ENCODE measurements at regions not wholly inside any gene's neighbourhood (a gene's known extent, or its start where the extent isn't known, plus 50 kb on each side); places are given as distances from the start of the nearest gene placed in this dataset.

- H2BK15ac ChIP-seq (ENCODE audit: low read depth, low read length), result no peak overlapping the region
- H2BK20ac ChIP-seq (ENCODE audit: low read depth, low read length), result no peak overlapping the region
- no peaks in the 10 kb centered on the region for H3K9me1 ChIP-seq (ENCODE audit: insufficient read depth, low read length)
- no peaks in the 10 kb centered on the region for H3K79me1 ChIP-seq (ENCODE audit: low read depth in 1 of 2, low read length in 2 of 2)
- DNase-seq, result no peak
- no peaks in the 10 kb centered on the region for H3K4me1 ChIP-seq (ENCODE audit: control insufficient read depth, insufficient read depth, low read length)
- no peak overlapping the region for H3K23ac ChIP-seq (ENCODE audit: low read depth, low read length)
- no peak overlapping the region for H4K8ac ChIP-seq (ENCODE audit: low read depth in 2 of 2, low read length in 2 of 2)
- no peaks in the 10 kb centered on the region for H3K36me3 ChIP-seq (ENCODE audit: control insufficient read depth, insufficient read depth, low read length)
- dilution Hi-C loops (cut with HindIII; ENCODE audit: low sequenced_read_pairs, unreplicated experiment), result no loop called here
- in situ Hi-C loops (cut with MboI; ENCODE audit: low sequenced_read_pairs), result no loop called here
- H3K18ac ChIP-seq (ENCODE audit: low read depth, low read length), result no peak overlapping the region
- no peak overlapping the region for H3K56ac ChIP-seq (ENCODE audit: extremely low read depth, insufficient read depth, low read length)
- H3K4me2 ChIP-seq (ENCODE audit: low read depth, low read length), result no peak overlapping the region
- ChIA-PET CTCF (no interaction called here), POLR2A (ENCODE audit: unreplicated experiment) (no interaction called here)
- H2AK5ac ChIP-seq (ENCODE audit: low read depth, low read length), result no peak overlapping the region
- no peak overlapping the region for H3K9ac ChIP-seq (ENCODE audit: low read depth, low read length)
- intact Hi-C loops (cut with micrococcal nuclease), result no loop called here
- H3K27ac ChIP-seq (ENCODE audit: insufficient read depth, low read length), result no peak overlapping the region
- no peak for ATAC-seq (ENCODE audit: low read depth)
- no peak overlapping the region for H3K4me3 ChIP-seq (ENCODE audit: insufficient read depth, low read depth, low read length)
- no peaks in the 10 kb centered on the region for H3K27me3 ChIP-seq (ENCODE audit: control insufficient read depth, insufficient read depth, low read length)
- TF ChIP-seq MXI1 (IDR thresholded peaks at IDR 0.05; ENCODE audit: borderline replicate concordance, low read depth, low read length) (no peak), POLR2A (IDR thresholded peaks at IDR 0.05; ENCODE audit: low read depth, low read length) (no peak), USF2 (IDR thresholded peaks at IDR 0.05; ENCODE audit: low read depth, low read length) (no peak), NFE2L2 (IDR thresholded peaks at IDR 0.05; ENCODE audit: low read depth, low read length) (no peak), FOS (IDR thresholded peaks at IDR 0.05; ENCODE audit: low read depth, low read length) (no peak), CTCF (conservative IDR thresholded peaks at IDR 0.05; ENCODE audit: low read depth, low read length) (no peak), RCOR1 (IDR thresholded peaks at IDR 0.05; ENCODE audit: insufficient replicate concordance, low read length) (no peak), MAFK (IDR thresholded peaks at IDR 0.05; ENCODE audit: low read depth, low read length) (no peak), CHD1 (IDR thresholded peaks at IDR 0.05; ENCODE audit: low read depth, low read length) (no peak), BHLHE40 (IDR thresholded peaks at IDR 0.05; ENCODE audit: low read depth, low read length) (no peak), CEBPB (IDR thresholded peaks at IDR 0.05; ENCODE audit: low read depth, low read length) (no peak), RAD21 (IDR thresholded peaks at IDR 0.05; ENCODE audit: low read length) (no peak), SMC3 (IDR thresholded peaks at IDR 0.05; ENCODE audit: low read depth, low read length) (no peak)
- H2AK9ac ChIP-seq (replicated peaks; ENCODE audit: low read depth, low read length, poor library complexity), result no peak overlapping the region
- H3K14ac ChIP-seq (replicated peaks; ENCODE audit: low read depth, low read length), result no peak overlapping the region
- H3K4ac ChIP-seq (ENCODE audit: low read depth, low read length), result no peak overlapping the region
- no peak overlapping the region for H2BK5ac ChIP-seq (ENCODE audit: low read depth, low read length, poor library complexity, severe bottlenecking)
- no peak overlapping the region for H4K5ac ChIP-seq (ENCODE audit: low read depth, low read length)
- no peak overlapping the region for H2BK120ac ChIP-seq (ENCODE audit: low read depth, low read length)
- H4K20me1 ChIP-seq (ENCODE audit: insufficient read depth, low read length), result no peaks in the 10 kb centered on the region
- no peak overlapping the region for H4K91ac ChIP-seq (ENCODE audit: insufficient read depth, low read depth, low read length)
- BruUV-seq (replicated peaks), result no TSS peak
- no peaks in the 10 kb centered on the region; the same call in 1 of the 2 replicates for H3K9me3 ChIP-seq (ENCODE audit: control insufficient read depth, insufficient read depth, low read length)
- H2AFZ ChIP-seq (replicated peaks; ENCODE audit: low read length, poor library complexity), result no peak overlapping the region
These were observed 806.6 kb upstream of the KIF2B start for GRCh38 chr17:53016085-53016484.

All from IMR-90 (cell line).